ENCODE measurements at regions not wholly inside any gene's neighbourhood (a gene's known extent, or its start where the extent isn't known, plus 50 kb on each side); places are given as distances from the start of the nearest gene placed in this dataset.

GRCh38 chr18:45252474-45252873 is 362.8 kb upstream of the SLC14A2 start:
- Histone ChIP-seq H3K4me1 (ENCODE audit: insufficient read depth, poor library complexity, severe bottlenecking) (peaks cover 9% of the 10 kb centered on the region), H3K36me3 (ENCODE audit: low read depth) (no peaks in the 10 kb centered on the region), H3K9me3 (ENCODE audit: severe bottlenecking) (no peaks in the 10 kb centered on the region), H3K27ac (ENCODE audit: poor library complexity, severe bottlenecking) (no peak overlapping the region), H3K27me3 (ENCODE audit: insufficient read depth, poor library complexity, severe bottlenecking) (no peaks in the 10 kb centered on the region), H3K4me3 (ENCODE audit: severe bottlenecking) (no peak overlapping the region)
- DNase-seq (ENCODE audit: low spot score) (no peak), ATAC-seq (ENCODE audit: low read depth) (no peak)
- no peak for TF ChIP-seq CTCF (IDR thresholded peaks at IDR 0.05; ENCODE audit: poor library complexity, severe bottlenecking)

GRCh38 chr18:45253056-45253565 is 362.2 kb upstream of the SLC14A2 start:
- Histone ChIP-seq H3K27me3 (ENCODE audit: insufficient read depth, poor library complexity, severe bottlenecking) (no peaks in the 10 kb centered on the region), H3K4me1 (ENCODE audit: insufficient read depth, poor library complexity, severe bottlenecking) (peaks cover 9% of the 10 kb centered on the region), H3K36me3 (ENCODE audit: low read depth) (no peaks in the 10 kb centered on the region), H3K9me3 (ENCODE audit: severe bottlenecking) (no peaks in the 10 kb centered on the region), H3K27ac (ENCODE audit: poor library complexity, severe bottlenecking) (no peak overlapping the region), H3K4me3 (ENCODE audit: severe bottlenecking) (no peak overlapping the region)
- no peak for ATAC-seq (ENCODE audit: low read depth)
- no peak for TF ChIP-seq CTCF (IDR thresholded peaks at IDR 0.05; ENCODE audit: poor library complexity, severe bottlenecking)
- no peak for DNase-seq (ENCODE audit: low spot score)

- H3K27me3 ChIP-seq (ENCODE audit: insufficient read depth, poor library complexity, severe bottlenecking) = no peaks in the 10 kb centered on the region
- no peak overlapping the region for H3K4me3 ChIP-seq (ENCODE audit: severe bottlenecking)
- ATAC-seq (ENCODE audit: low read depth) (no peak), DNase-seq (ENCODE audit: low spot score) (no peak)
- no peak for TF ChIP-seq CTCF (IDR thresholded peaks at IDR 0.05; ENCODE audit: poor library complexity, severe bottlenecking)
- H3K36me3 ChIP-seq (ENCODE audit: low read depth) = no peaks in the 10 kb centered on the region
- H3K4me1 ChIP-seq (ENCODE audit: insufficient read depth, poor library complexity, severe bottlenecking) = peaks cover 9% of the 10 kb centered on the region
- no peaks in the 10 kb centered on the region for H3K9me3 ChIP-seq (ENCODE audit: severe bottlenecking)
- no peak overlapping the region for H3K27ac ChIP-seq (ENCODE audit: poor library complexity, severe bottlenecking)
Measured at GRCh38 chr18:45253973-45254708, 361.1 kb upstream of the SLC14A2 start.

GRCh38 chr18:45254709-45255082 is 360.6 kb upstream of the SLC14A2 start:
- DNase-seq (ENCODE audit: low spot score) = no peak
- Histone ChIP-seq H3K4me3 (ENCODE audit: severe bottlenecking) (no peak overlapping the region), H3K36me3 (ENCODE audit: low read depth) (no peaks in the 10 kb centered on the region), H3K27ac (ENCODE audit: poor library complexity, severe bottlenecking) (no peak overlapping the region), H3K27me3 (ENCODE audit: insufficient read depth, poor library complexity, severe bottlenecking) (no peaks in the 10 kb centered on the region), H3K4me1 (ENCODE audit: insufficient read depth, poor library complexity, severe bottlenecking) (peaks cover 9% of the 10 kb centered on the region), H3K9me3 (ENCODE audit: severe bottlenecking) (no peaks in the 10 kb centered on the region)
- no peak for ATAC-seq (ENCODE audit: low read depth)
- no peak for TF ChIP-seq CTCF (IDR thresholded peaks at IDR 0.05; ENCODE audit: poor library complexity, severe bottlenecking)
